Lung (tissue), 11 donors: ENCODE measurements at regions not wholly inside any gene's neighbourhood (a gene's known extent, or its start where the extent isn't known, plus 50 kb on each side); places are given as distances from the start of the nearest gene placed in this dataset.

Experiments used
- ATAC-seq: fragments of 200-7000 bp; cut with Tn5 transposase; one replicate; pipeline ENCODE4 v1.9.1; 2020; ENCODE audit warnings: moderate number of reproducible peaks; ENCODE audit not compliant: insufficient read depth, low FRiP score
- DNase-seq, 3 donors: peaks; one replicate each; pipeline ENCODE4 v3.0.0-alpha.2; 2013 to 2017
- H3K27ac ChIP-seq, 2 donors: one replicate each; pipeline ENCODE4 v1.5.1; 2013; ENCODE audit warnings: mild to moderate bottlenecking in 2 of 2, moderate library complexity in 2 of 2, control low read depth in 1 of 2, inconsistent platforms in 1 of 2, low read depth in 1 of 2, low read length in 1 of 2
- H3K27me3 ChIP-seq, 3 donors: one replicate each; pipeline ENCODE4 v1.5.1; 2013; ENCODE audit warnings: low read length in 2 of 3; ENCODE audit not compliant: control insufficient read depth in 3 of 3, insufficient read depth in 3 of 3
- H3K36me3 ChIP-seq, 4 donors: one replicate each; pipeline ENCODE4 v1.5.1; 2013; ENCODE audit warnings: low read length in 4 of 4, mild to moderate bottlenecking in 1 of 4, moderate library complexity in 1 of 4; ENCODE audit not compliant: control insufficient read depth in 4 of 4, insufficient read depth in 4 of 4
- H3K4me1 ChIP-seq, 5 donors: one replicate each; pipeline ENCODE4 v1.5.1; 2013; ENCODE audit warnings: low read length in 5 of 5, mild to moderate bottlenecking in 2 of 5, moderate library complexity in 1 of 5; ENCODE audit not compliant: control insufficient read depth in 5 of 5, insufficient read depth in 5 of 5
- H3K4me3 ChIP-seq: one replicate; pipeline ENCODE4 v1.5.1; 2013; ENCODE audit warnings: mild to moderate bottlenecking, control low read depth, moderate library complexity
- H3K9ac ChIP-seq, 2 donors: one replicate each; pipeline ENCODE4 v1.5.1; 2013; ENCODE audit warnings: low read length in 2 of 2, control low read depth in 1 of 2; ENCODE audit not compliant: insufficient read depth in 1 of 2
- H3K9me3 ChIP-seq, 4 donors: one replicate each; pipeline ENCODE4 v1.5.1; 2013; ENCODE audit warnings: low read length in 3 of 4, mild to moderate bottlenecking in 1 of 4, moderate library complexity in 1 of 4; ENCODE audit not compliant: control insufficient read depth in 4 of 4, insufficient read depth in 3 of 4
- CTCF ChIP-seq: IDR thresholded peaks from 2 replicates; pipeline ENCODE4 v1.5.1; 2012; ENCODE audit warnings: mild to moderate bottlenecking; ENCODE audit errors: control extremely low read depth, extremely low read depth
- WGBS, 2 donors: extraction: QIAGEN DNeasy Blood & Tissue Kit; methylation state at CpG; one replicate each; pipeline ENCODE4 v1.1.7; 2013; 5-methylcytosine and 5-hydroxymethylcytosine counted together
- donor health status: control.
- donor health status: control.
- donor health status: Bipolar disorder and iron deficiency.
- donor health status: healthy.
- donor health status: DM: yes; HTN: yes; CAD: no.

- no peak for ATAC-seq
- H3K27ac ChIP-seq, result no peak overlapping the region
These were observed 203.1 kb upstream of the BLID start for GRCh38 chr11:122319085-122319484.

GRCh38 chr11:122317305-122317704 is 201.3 kb upstream of the BLID start:
- Histone ChIP-seq H3K9me3 (peaks cover 0 to 2% (median 0%) of the 10 kb centered on the region in 4 donors), H3K27me3 (no peaks in the 10 kb centered on the region), H3K27ac (no peak overlapping the region), H3K9ac (no peak overlapping the region), H3K4me3 (no peak overlapping the region), H3K36me3 (no peaks in the 10 kb centered on the region), H3K4me1 (peaks cover 0 to 24% (median 4%) of the 10 kb centered on the region in 5 donors)
- TF ChIP-seq CTCF, result no peak
- ATAC-seq, result no peak
- peak; percentile 75 to 83 (median 75) for DNase-seq

More at GRCh38 chr11:122319085-122319484, 203.1 kb upstream of the BLID start:
- H3K9ac ChIP-seq, result no peak overlapping the region
- H3K36me3 ChIP-seq, result no peaks in the 10 kb centered on the region
- H3K27me3 ChIP-seq, result no peaks in the 10 kb centered on the region
- H3K9me3 ChIP-seq, result peaks cover 0 to 2% (median 0%) of the 10 kb centered on the region in 4 donors
- no peak for DNase-seq
- no peak for TF ChIP-seq CTCF
- 50 to 75% methylated on average over 1 of the region's 1 CpG for WGBS, 2 donors
- H3K4me1 ChIP-seq, result peaks cover 0 to 32% (median 4%) of the 10 kb centered on the region in 5 donors
- H3K4me3 ChIP-seq, result no peak overlapping the region

GRCh38 chr11:122313581-122313980 is 197.6 kb upstream of the BLID start:
- DNase-seq (no peak), ATAC-seq (no peak)
- no peaks in the 10 kb centered on the region for H3K36me3 ChIP-seq
- H3K27me3 ChIP-seq, result no peaks in the 10 kb centered on the region
- TF ChIP-seq CTCF, result no peak
- H3K9me3 ChIP-seq, result peaks cover 0 to 1% (median 0%) of the 10 kb centered on the region in 4 donors
- H3K4me3 ChIP-seq, result no peak overlapping the region
- no peak overlapping the region for H3K27ac ChIP-seq
- no peak overlapping the region for H3K9ac ChIP-seq
- WGBS, 2 donors, result 92% methylated on average over 5 of the region's 5 CpGs
- H3K4me1 ChIP-seq, result peaks cover 0 to 17% (median 4%) of the 10 kb centered on the region in 5 donors

GRCh38 chr11:122311216-122311755 is 195.3 kb upstream of the BLID start:
- H3K4me3 ChIP-seq, result no peak overlapping the region
- no peaks in the 10 kb centered on the region for H3K36me3 ChIP-seq
- no peaks in the 10 kb centered on the region for H3K9me3 ChIP-seq
- H3K4me1 ChIP-seq, result peaks cover 0 to 26% (median 3%) of the 10 kb centered on the region in 5 donors
- H3K9ac ChIP-seq, result no peak overlapping the region
- TF ChIP-seq CTCF, result no peak
- WGBS, 2 donors, result 92 to 93% methylated on average over 5 of the region's 5 CpGs
- H3K27ac ChIP-seq, result no peak overlapping the region
- ATAC-seq, result no peak
- no peaks in the 10 kb centered on the region for H3K27me3 ChIP-seq
- DNase-seq, result no peak
